Mesendoderm (in vitro differentiated cells): ENCODE measurements at regions not wholly inside any gene's neighbourhood (a gene's known extent, or its start where the extent isn't known, plus 50 kb on each side); places are given as distances from the start of the nearest gene placed in this dataset.

ENCODE experiments used
- DNase-seq: peaks from one replicate; pipeline ENCODE4 v3.0.0; 2013
- H2AK5ac ChIP-seq: 2 replicates; pipeline ENCODE4 v1.6.1; 2013; ENCODE audit warnings: low read length, inconsistent platforms
- H2BK120ac ChIP-seq: 2 replicates; pipeline ENCODE4 v1.6.1; 2013; ENCODE audit warnings: low read depth, mild to moderate bottlenecking, low read length, moderate library complexity, mixed read lengths
- H2BK15ac ChIP-seq: replicated peaks from 2 replicates; pipeline ENCODE4 v1.6.1; 2013; ENCODE audit warnings: low read depth, mild to moderate bottlenecking, moderate library complexity
- H2BK5ac ChIP-seq: 2 replicates; pipeline ENCODE4 v1.6.1; 2013; ENCODE audit warnings: low read length, inconsistent platforms
- H3K18ac ChIP-seq: 2 replicates; pipeline ENCODE4 v1.6.1; 2013; ENCODE audit warnings: mild to moderate bottlenecking, low read length, mixed read lengths
- H3K23ac ChIP-seq: one replicate; pipeline ENCODE4 v1.6.1; 2013; ENCODE audit warnings: low read length
- H3K27ac ChIP-seq: 2 replicates; pipeline ENCODE4 v1.5.1; 2013; ENCODE audit warnings: low read depth, mild to moderate bottlenecking, inconsistent platforms, low read length, moderate library complexity
- H3K27me3 ChIP-seq: 2 replicates; pipeline ENCODE4 v1.6.1; 2013; ENCODE audit warnings: low read length, control low read depth, mild to moderate bottlenecking, inconsistent platforms; ENCODE audit not compliant: insufficient read depth, poor library complexity
- H3K36me3 ChIP-seq: 2 replicates; pipeline ENCODE4 v1.6.1; 2013; ENCODE audit warnings: low read length, inconsistent platforms; ENCODE audit not compliant: control insufficient read depth, insufficient read depth
- H3K4ac ChIP-seq: one replicate; pipeline ENCODE4 v1.6.1; 2013; ENCODE audit warnings: low read depth, mild to moderate bottlenecking, low read length, moderate library complexity
- H3K4me1 ChIP-seq: 2 replicates; pipeline ENCODE4 v1.6.1; 2013; ENCODE audit warnings: low read depth, low read length, inconsistent platforms; ENCODE audit not compliant: control insufficient read depth
- H3K4me2 ChIP-seq: 2 replicates; pipeline ENCODE4 v1.6.1; 2013; ENCODE audit warnings: low read length
- H3K4me3 ChIP-seq: 2 replicates; pipeline ENCODE4 v1.5.1; 2013; ENCODE audit warnings: mild to moderate bottlenecking, low read length
- H3K56ac ChIP-seq: one replicate; pipeline ENCODE4 v1.6.1; 2013; ENCODE audit warnings: low read length
- H3K79me1 ChIP-seq: 2 replicates; pipeline ENCODE4 v1.6.1; 2013; ENCODE audit warnings: low read length, inconsistent platforms
- H3K79me2 ChIP-seq: 2 replicates; pipeline ENCODE4 v1.6.1; 2013; ENCODE audit warnings: mild to moderate bottlenecking, low read length; ENCODE audit not compliant: control insufficient read depth, insufficient read depth
- H3K9ac ChIP-seq: 2 replicates; pipeline ENCODE4 v1.6.1; 2013; ENCODE audit warnings: low read length, inconsistent platforms
- H4K5ac ChIP-seq: one replicate; pipeline ENCODE4 v1.6.1; 2013; ENCODE audit warnings: low read length
- H4K8ac ChIP-seq: one replicate; pipeline ENCODE4 v1.6.1; 2013; ENCODE audit warnings: low read depth, mild to moderate bottlenecking, control low read depth, low read length, moderate library complexity
- WGBS: extraction: QIAGEN DNeasy Blood & Tissue Kit; methylation state at CpG from one replicate; pipeline ENCODE4 v1.1.7; 2013; ENCODE audit warnings: low lambda C conversion rate, missing lambda C conversion rate; ENCODE audit not compliant: insufficient coverage; ENCODE audit errors: extremely low coverage; 5-methylcytosine and 5-hydroxymethylcytosine counted together

DNA sequence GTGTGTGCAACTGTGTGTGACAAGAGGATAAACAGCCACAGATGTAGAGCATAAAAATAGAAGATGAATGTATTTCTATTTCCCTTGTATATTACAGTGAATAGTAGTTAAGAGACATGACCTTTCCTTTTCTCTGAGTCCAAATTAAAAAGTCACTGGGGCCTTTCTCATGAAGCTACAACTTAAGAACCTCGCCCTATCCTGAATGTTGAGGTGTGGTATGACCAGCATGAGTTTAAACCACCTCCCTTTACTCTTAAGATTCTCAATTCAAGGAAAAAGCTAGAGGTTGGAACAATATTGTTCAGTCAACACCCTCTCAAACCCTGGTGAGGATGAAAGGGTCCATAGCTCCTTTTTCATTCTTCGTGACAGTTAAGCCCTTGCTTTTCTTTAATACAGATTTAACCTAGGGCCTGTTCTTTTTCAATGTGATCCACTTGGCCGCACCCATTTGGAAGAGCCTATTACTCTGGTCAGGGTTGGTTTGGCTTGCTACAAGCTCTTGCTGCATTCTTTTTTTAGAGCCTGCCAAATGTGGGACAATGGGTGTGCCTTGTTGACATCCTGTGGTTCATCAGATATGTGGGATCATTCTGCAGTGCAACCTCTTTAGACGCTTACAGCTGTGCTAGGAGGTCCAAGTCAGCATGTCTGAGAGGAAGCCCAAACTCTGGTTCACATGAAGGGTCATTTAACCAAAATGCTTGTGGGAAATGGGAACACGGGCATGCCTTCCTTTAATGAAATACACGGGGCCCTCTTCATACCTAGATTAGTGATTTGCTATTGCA, 290.0 kb downstream of the HAO1 start:
- no CpG with 5 or more reads among the region's 6 CpGs for WGBS

DNA sequence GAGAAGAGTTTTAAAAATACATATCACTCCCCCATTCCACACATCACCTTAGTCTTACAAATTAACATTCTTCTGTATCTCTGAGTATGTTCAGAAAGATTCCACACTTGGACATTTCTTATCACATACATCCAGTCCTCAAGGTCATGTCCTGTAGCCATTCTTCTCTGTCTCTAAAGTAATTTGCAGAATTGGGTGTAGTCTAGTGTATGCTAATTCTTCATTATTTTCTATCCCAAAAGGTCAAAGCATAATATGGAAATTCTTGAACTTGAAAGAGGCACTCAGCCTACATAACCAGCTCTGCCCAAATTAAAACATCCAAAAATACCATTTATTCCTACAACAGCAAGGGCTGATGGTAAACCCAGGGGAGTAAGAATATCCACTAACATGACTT, 286.0 kb downstream of the HAO1 start:
- Histone ChIP-seq H3K4me1 (no peaks in the 10 kb centered on the region), H3K79me2 (no peaks in the 10 kb centered on the region), H3K27me3 (no peaks in the 10 kb centered on the region), H2BK120ac (no peak overlapping the region), H3K79me1 (no peaks in the 10 kb centered on the region), H3K56ac (no peak overlapping the region), H3K36me3 (no peaks in the 10 kb centered on the region), H2BK15ac (no peak overlapping the region), H2AK5ac (no peak overlapping the region), H4K5ac (no peak overlapping the region), H3K4me2 (no peak overlapping the region), H3K18ac (no peak overlapping the region), H4K8ac (no peak overlapping the region), H2BK5ac (no peak overlapping the region), H3K27ac (no peak overlapping the region), H3K23ac (no peak overlapping the region), H3K4me3 (no peak overlapping the region), H3K4ac (no peak overlapping the region), H3K9ac (no peak overlapping the region)
- DNase-seq = no peak

More for the DNA sequence above, 290.0 kb downstream of the HAO1 start:
- Histone ChIP-seq H3K56ac (no peak overlapping the region), H3K4me2 (no peak overlapping the region), H3K23ac (no peak overlapping the region), H2BK15ac (no peak overlapping the region), H2BK5ac (no peak overlapping the region), H3K27me3 (no peaks in the 10 kb centered on the region), H3K9ac (no peak overlapping the region), H3K36me3 (no peaks in the 10 kb centered on the region), H4K8ac (no peak overlapping the region), H4K5ac (no peak overlapping the region), H3K79me2 (no peaks in the 10 kb centered on the region), H2AK5ac (no peak overlapping the region), H3K4ac (no peak overlapping the region), H3K27ac (no peak overlapping the region), H3K4me1 (no peaks in the 10 kb centered on the region), H3K4me3 (no peak overlapping the region), H3K79me1 (no peaks in the 10 kb centered on the region), H2BK120ac (no peak overlapping the region), H3K18ac (no peak overlapping the region)
- DNase-seq = no peak

DNA sequence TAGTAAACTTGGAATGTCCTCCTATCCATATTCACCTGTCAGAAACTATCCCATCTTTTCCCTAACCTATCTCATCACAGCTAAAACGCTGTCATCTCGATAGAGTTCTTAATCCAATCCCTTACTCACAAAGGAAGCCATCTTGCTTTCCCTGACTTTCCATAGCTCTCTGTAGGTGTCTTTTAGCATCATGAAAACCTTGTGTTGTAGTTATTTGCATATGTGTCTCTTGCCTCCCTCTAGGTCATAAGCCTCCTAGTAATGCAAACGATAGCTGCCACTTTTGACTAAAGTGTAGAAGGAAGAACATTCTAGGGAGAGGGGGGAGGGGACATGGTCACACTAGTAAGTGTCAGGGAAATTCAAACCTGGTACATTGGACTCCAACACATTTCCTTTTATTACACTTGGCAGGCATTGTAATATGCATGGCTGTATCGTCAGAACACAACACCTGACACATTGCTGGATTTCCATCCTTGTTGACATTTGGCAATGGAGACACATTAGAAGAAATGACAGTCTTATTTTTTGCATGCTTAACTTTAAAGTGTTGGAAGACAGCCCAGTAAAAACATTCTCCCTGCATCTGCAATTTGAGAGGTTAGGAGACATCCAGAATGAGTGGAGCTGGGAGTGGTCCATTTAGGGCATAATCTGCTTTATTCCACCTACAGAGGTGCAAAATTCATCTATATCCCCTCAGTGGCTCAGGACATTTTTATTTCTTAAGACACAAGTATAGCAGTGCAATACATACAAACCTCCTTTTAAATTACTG, 283.4 kb downstream of the HAO1 start:
- Histone ChIP-seq H3K56ac (no peak overlapping the region), H3K18ac (no peak overlapping the region), H4K5ac (no peak overlapping the region), H3K27ac (no peak overlapping the region), H4K8ac (no peak overlapping the region), H3K4me3 (no peak overlapping the region), H2BK120ac (no peak overlapping the region), H3K4ac (no peak overlapping the region), H3K27me3 (no peaks in the 10 kb centered on the region), H2BK5ac (no peak overlapping the region), H2BK15ac (no peak overlapping the region), H3K4me1 (no peaks in the 10 kb centered on the region), H3K79me2 (no peaks in the 10 kb centered on the region), H3K36me3 (no peaks in the 10 kb centered on the region), H3K4me2 (no peak overlapping the region), H2AK5ac (no peak overlapping the region), H3K9ac (no peak overlapping the region), H3K79me1 (no peaks in the 10 kb centered on the region), H3K23ac (no peak overlapping the region)
- 100% methylated on average over 2 of the region's 4 CpGs for WGBS
- no peak for DNase-seq

- H3K23ac ChIP-seq = no peak overlapping the region
- H3K9ac ChIP-seq = no peak overlapping the region
- no peak overlapping the region for H2BK15ac ChIP-seq
- no peaks in the 10 kb centered on the region for H3K79me1 ChIP-seq
- no peak overlapping the region for H3K4ac ChIP-seq
- no peaks in the 10 kb centered on the region for H3K79me2 ChIP-seq
- H3K56ac ChIP-seq = no peak overlapping the region
- H3K4me1 ChIP-seq = no peaks in the 10 kb centered on the region
- no peaks in the 10 kb centered on the region for H3K36me3 ChIP-seq
- H4K8ac ChIP-seq = no peak overlapping the region
- H3K18ac ChIP-seq = no peak overlapping the region
- no CpG with 5 or more reads among the region's 2 CpGs for WGBS
- no peak overlapping the region for H4K5ac ChIP-seq
- H2BK120ac ChIP-seq = no peak overlapping the region
- H2AK5ac ChIP-seq = no peak overlapping the region
- no peak for DNase-seq
- no peaks in the 10 kb centered on the region for H3K27me3 ChIP-seq
- no peak overlapping the region for H3K27ac ChIP-seq
- H2BK5ac ChIP-seq = no peak overlapping the region
- H3K4me3 ChIP-seq = no peak overlapping the region
- H3K4me2 ChIP-seq = no peak overlapping the region
Observed at GRCh38 chr20:7657569-7657968, 282.7 kb downstream of the HAO1 start.

GRCh38 chr20:7660165-7660564, 280.1 kb downstream of the HAO1 start:
- Histone ChIP-seq H2BK120ac (no peak overlapping the region), H3K56ac (no peak overlapping the region), H3K79me2 (no peaks in the 10 kb centered on the region), H3K4me2 (no peak overlapping the region), H3K27ac (no peak overlapping the region), H2AK5ac (no peak overlapping the region), H3K36me3 (no peaks in the 10 kb centered on the region), H3K27me3 (no peaks in the 10 kb centered on the region), H3K79me1 (no peaks in the 10 kb centered on the region), H4K8ac (no peak overlapping the region), H3K23ac (no peak overlapping the region), H3K4ac (no peak overlapping the region), H3K9ac (no peak overlapping the region), H3K4me3 (no peak overlapping the region), H2BK15ac (no peak overlapping the region), H3K4me1 (no peaks in the 10 kb centered on the region), H3K18ac (no peak overlapping the region), H2BK5ac (no peak overlapping the region), H4K5ac (no peak overlapping the region)
- no peak for DNase-seq
- no CpG with 5 or more reads among the region's 3 CpGs for WGBS
